GM18519 (cell line): ENCODE measurements at regions not wholly inside any gene's neighbourhood (a gene's known extent, or its start where the extent isn't known, plus 50 kb on each side); places are given as distances from the start of the nearest gene placed in this dataset.

Source experiments
- ATAC-seq: cut with Tn5 transposase; IDR thresholded peaks from one replicate; pipeline ENCODE4 v1.9.1; 2021; ENCODE audit warnings: mild to moderate bottlenecking, moderate library complexity; ENCODE audit not compliant: unreplicated experiment, low FRiP score

GRCh38 chr6:108734271-108734922, 113.8 kb upstream of the ARMC2 start:
- ATAC-seq: no peak

DNA sequence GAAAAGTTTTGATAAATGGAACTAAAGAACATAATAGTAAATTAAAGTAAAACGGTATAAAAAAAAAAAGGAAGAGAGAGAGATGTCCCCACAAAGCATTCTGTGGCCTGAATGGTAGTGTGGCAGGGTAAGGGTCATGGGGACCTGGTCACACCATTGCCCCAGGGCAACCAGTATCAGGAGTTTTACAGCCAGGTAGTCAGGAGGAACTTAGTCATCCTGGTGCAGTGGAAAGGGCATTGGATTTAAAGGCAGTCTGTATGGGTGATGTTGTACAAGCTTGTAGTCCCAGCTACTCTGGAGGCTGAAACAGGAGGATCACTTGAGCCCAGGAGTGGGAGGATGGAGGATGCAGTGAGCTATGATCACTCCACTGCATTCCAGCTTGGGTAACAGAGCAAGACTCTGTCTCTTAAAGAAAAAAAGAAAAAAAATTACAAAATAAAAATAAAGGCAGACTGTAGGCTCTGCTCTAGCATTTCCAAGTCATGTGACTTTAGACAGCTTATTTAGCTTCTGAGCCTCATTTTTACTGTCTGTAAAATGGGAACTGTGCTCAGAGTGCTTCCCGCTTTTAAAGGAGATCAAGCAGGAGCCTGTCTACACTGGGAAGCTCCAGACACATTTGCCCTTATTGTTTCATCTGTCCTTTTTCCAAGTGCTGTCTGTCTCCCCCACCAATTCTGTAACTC, 112.8 kb upstream of the ARMC2 start:
- no peak for ATAC-seq

- no peak for ATAC-seq
Observed at GRCh38 chr6:108736002-108736361, 112.2 kb upstream of the ARMC2 start.

- no peak for ATAC-seq
Observed at GRCh38 chr6:108736832-108737231, 111.4 kb upstream of the ARMC2 start.

DNA sequence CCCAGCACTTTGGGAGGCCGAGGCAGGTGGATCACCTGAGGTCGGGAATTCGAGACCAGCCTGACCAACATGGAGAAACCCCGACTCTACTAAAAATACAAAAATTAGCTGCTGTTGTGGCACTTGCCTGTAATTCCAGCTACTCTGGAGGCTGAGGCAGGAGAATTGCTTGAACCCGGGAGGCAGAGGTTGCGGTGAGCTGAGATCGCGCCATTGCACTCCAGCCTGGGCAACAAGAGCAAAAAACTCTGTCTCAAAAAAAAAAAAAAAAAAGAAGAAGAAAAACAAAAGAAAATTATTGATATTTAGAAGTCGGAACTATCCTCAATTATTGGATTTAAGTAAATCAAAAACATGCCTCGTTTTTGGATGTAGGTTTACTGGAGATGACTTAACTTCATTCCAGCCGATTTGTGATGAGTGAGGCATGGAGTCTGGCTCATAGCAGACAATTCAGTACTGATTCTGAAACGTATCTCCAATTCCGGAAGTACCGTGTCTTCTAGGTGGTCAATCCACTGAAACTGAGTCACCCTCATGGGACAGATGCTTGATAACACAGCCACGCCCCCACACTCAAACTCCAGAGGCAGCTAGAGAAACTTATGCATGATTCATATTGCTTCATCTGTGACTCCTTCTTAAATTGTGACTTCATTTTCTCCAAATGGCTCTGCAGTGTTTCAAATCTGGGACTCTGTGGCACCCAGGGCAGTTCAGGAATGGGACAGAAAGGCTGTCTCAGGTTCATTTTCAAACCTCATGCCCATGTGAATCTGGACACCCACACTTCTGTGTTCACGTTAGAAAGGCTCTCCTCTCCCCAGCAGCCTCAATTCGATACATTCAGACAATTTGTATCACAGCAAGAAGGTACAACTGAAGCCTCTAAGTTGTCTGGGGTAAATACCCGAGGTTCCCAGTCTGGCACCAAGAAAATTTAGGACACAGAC, 110.4 kb upstream of the ARMC2 start:
- no peak for ATAC-seq

DNA sequence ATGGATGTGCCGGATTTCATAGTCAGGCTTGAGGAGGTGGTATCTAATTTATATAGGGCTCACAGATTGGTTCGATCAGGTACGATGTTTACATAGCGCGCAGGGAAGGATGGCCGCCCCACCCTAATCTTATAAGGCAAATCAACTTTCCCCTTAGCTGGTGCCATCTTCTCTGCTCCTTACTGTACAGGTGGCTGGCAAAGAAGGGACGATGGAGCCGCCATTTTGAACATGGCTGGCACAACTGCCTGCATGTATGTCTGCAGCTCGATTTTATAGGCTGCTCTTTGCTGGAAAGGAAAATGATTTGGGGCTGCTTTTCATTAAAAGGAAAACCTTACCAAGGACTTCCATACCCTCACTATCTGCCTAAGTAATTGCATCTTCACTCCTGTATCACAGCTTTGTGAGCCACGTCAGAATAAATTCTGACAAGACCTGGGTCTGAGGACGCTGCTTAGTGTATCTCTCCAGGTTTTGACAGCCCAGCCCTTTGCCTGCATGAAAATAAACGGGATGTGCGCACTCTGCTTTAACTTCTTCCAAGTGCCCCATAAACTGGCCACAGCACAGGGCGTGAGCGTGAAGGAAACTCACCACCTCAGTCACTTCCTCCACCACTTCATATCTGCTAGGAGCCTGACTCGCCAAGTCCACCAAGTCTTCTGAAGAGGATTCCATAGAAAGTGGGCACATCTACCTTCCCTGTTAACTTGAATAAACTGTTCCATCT, 109.4 kb upstream of the ARMC2 start:
- ATAC-seq: no peak

DNA sequence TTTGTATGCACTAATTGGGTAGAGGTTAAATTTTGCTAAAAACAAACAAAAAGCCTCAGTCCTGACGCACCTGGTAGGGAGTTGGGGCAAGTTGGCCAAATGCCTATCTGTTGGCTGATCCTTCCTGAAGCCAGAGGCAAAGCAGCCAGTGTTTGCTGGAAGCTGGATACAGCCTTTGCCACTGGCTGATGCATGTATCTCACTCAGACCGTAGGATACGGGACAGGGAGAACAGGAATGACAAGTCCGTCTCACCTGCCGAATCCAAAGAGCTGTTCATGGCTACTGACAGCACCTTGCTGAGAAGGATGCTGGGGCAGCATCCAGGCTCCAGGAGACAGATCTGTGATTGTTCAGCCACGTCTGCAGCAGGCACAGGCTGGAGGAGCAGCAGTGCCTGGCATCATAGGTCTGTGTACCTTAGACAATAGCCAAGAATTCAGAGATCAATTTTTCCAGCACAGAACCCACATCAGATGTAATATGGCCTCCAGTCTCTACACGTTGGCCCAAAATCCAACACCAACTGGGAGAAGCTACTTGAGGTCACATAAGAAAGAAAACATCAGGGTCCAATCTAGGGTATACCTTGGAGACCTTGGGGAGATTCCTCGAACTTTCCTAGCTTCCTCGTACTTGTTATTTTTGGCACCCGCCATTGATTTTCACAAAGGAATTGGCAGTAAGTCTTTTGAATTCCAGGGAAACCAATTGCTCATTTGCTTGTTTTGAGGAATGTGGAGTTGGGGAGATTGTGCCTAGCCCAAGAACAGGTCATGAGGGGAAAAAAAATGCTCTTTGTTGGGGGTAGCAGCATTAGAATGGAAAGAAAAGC, 108.5 kb upstream of the ARMC2 start:
- ATAC-seq: no peak

GRCh38 chr6:108741331-108741989, 106.8 kb upstream of the ARMC2 start:
- ATAC-seq: no peak

GRCh38 chr6:108742041-108742440, 106.2 kb upstream of the ARMC2 start:
- ATAC-seq: no peak

DNA sequence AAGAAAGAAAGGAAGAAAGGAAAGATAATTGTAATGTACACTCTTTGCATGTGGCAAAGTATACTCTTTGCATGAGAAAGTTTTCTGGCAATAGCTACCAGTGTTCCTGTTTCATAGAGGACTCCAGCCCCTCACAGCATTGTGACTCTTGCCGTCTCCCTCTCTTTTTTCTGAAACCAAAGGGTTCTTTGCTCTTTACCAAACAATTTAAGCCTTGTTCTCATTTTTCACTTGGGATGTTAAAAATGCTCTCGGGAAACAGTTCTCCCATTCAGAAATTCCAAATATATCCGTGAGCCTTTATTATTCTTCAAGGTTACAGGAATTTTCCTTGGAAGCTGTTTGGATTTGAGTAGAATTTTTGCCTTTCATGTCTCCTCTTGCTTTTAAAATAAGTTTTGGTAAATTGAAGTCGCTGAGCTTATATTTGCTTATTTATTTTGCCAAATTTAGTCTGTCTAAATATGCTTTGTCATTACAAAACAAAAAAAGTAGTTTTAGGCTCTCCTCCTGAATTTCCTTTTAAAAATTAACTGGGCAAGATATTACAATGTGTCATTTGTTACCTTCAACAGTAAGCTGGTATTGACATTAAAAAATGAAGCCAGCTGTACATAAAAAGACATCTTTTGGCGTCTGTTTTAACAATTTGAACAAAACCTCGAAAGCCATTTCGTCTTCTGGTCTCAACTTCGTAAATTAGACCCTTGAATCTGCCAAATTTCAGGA, 103.8 kb upstream of the ARMC2 start:
- ATAC-seq: no peak

GRCh38 chr6:108744996-108745395, 103.2 kb upstream of the ARMC2 start:
- no peak for ATAC-seq

DNA sequence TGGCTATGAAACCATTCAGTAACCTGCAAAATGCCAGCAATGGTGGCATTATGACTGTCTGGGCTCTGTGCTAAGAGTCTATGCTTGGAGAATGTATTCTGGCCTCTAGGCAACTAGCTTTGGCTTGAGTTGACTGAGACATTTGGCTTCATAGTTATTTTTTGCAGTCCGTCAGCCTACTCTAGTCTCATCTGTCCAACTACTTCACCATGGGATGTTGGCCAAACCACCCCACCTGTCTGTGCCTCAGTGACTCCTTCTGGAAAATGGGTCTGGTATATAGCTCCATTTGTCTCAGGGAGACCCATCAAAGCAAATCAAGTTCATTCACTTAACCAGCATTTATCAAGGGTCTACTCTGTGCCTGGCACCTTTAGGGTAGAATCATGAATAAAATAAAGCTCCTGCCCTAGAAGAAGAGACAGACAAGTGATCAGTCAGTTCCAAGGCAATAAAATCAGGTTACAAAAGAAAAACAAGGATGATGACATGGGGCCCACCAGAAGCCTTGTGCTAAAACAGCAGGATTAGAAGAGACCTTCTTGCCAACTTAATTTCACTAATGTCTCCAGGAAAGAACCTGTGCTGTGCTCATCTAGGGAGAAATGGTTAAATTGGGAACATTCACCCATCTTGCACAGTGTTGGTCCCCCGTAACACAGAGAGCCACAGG, 102.4 kb upstream of the ARMC2 start:
- ATAC-seq: no peak

GRCh38 chr6:108746366-108746765, 101.9 kb upstream of the ARMC2 start:
- ATAC-seq: no peak

GRCh38 chr6:108746836-108747575, 101.2 kb upstream of the ARMC2 start:
- no peak for ATAC-seq

DNA sequence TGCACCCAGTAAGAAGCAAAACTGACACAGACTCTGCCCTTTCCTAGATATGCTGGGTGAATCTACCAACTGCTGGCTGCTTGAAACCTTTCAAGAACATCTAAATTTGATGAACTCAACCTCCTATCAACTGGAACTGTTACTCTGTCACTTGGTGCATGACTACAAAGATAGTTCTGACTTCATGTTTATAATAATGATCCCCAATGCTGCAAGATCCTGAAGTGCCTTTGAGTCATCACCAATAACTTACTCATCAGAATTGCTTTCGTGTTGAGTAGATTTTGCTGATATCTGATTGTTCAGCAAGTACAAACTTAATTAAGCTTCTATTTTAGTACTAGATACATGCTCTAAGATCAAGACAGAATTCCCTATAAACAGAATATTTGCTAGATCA, 100.2 kb upstream of the ARMC2 start:
- no peak for ATAC-seq

DNA sequence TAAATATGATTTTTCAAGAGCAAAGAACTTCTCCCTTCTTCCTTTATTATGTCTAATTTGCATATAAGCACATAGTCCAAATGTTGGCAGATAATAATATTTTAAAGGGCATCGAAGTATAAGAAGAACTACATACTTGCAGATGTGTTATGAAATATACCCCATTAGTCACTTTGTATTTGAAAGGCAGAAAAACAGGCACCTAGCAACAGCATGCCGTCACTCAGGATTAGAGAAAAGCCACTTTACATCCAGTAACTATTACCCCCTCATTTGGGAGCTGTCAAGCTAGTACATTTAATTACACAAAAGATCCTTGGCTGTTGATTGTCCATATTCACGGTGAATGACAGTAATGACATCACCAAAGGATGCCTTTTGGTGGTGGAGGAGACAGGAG, 99.3 kb upstream of the ARMC2 start:
- no peak for ATAC-seq

DNA sequence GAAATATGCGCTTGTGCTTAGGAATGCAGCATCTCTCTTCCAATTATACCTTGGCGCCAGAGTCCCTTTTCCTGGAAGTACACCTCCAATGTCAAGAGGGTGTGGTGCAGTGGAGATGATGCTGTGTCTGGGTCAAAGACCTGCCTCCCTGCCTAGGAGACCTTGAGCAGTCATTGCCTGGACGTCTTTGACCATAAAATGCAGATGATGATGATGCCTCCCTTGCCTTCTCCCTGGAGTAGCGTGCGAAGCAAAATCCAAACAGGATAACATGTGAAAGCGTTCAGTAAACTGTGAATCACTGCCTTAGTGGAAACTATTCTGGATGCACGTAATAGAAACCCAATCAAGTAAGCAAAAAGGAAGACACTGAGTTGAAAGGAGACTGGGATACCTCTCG, 97.4 kb upstream of the ARMC2 start:
- ATAC-seq: no peak
